ENCODE measurements at regions not wholly inside any gene's neighbourhood (a gene's known extent, or its start where the extent isn't known, plus 50 kb on each side); places are given as distances from the start of the nearest gene placed in this dataset.

- H3K9me3 Mint-ChIP-seq, result peaks cover 8% of the 10 kb centered on the region
- peaks cover 13% of the 10 kb centered on the region for H3K27me3 Mint-ChIP-seq
- no peak for DNase-seq (ENCODE audit: extremely low spot score, unreplicated experiment)
- no peaks in the 10 kb centered on the region for H3K36me3 Mint-ChIP-seq
- TF ChIP-seq CTCF (conservative IDR thresholded peaks at IDR 0.05), result no peak
- H3K4me3 Mint-ChIP-seq, result peak overlapping the region; percentile 45
- H3K27ac Mint-ChIP-seq, result peak overlapping the region; percentile 56
- peaks cover 39% of the 10 kb centered on the region for H3K4me1 Mint-ChIP-seq (ENCODE audit: unreplicated experiment)
Observed at GRCh38 chr10:117718986-117719920, 176.7 kb downstream of the EMX2 start.

GRCh38 chr10:117720931-117721835, 178.6 kb downstream of the EMX2 start:
- no peak for TF ChIP-seq CTCF (conservative IDR thresholded peaks at IDR 0.05)
- DNase-seq (ENCODE audit: extremely low spot score, unreplicated experiment), result no peak
- H3K9me3 Mint-ChIP-seq, result peaks cover 8% of the 10 kb centered on the region
- H3K4me1 Mint-ChIP-seq (ENCODE audit: unreplicated experiment), result peaks cover 47% of the 10 kb centered on the region
- H3K4me3 Mint-ChIP-seq, result peak overlapping the region; percentile 70
- H3K36me3 Mint-ChIP-seq, result no peaks in the 10 kb centered on the region
- H3K27me3 Mint-ChIP-seq, result peaks cover 20% of the 10 kb centered on the region
- H3K27ac Mint-ChIP-seq, result peak overlapping the region; percentile 63

GRCh38 chr10:117721873-117722272, 179.3 kb downstream of the EMX2 start:
- no peak for DNase-seq (ENCODE audit: extremely low spot score, unreplicated experiment)
- H3K27me3 Mint-ChIP-seq, result peaks cover 21% of the 10 kb centered on the region
- H3K36me3 Mint-ChIP-seq, result no peaks in the 10 kb centered on the region
- TF ChIP-seq CTCF (conservative IDR thresholded peaks at IDR 0.05), result no peak
- peak overlapping the region; percentile 34 for H3K27ac Mint-ChIP-seq
- H3K9me3 Mint-ChIP-seq, result peaks cover 8% of the 10 kb centered on the region
- no peak overlapping the region for H3K4me3 Mint-ChIP-seq
- peaks cover 48% of the 10 kb centered on the region for H3K4me1 Mint-ChIP-seq (ENCODE audit: unreplicated experiment)

- H3K4me3 Mint-ChIP-seq, result no peak overlapping the region
- H3K36me3 Mint-ChIP-seq, result no peaks in the 10 kb centered on the region
- H3K9me3 Mint-ChIP-seq, result peaks cover 8% of the 10 kb centered on the region
- H3K4me1 Mint-ChIP-seq (ENCODE audit: unreplicated experiment), result peaks cover 48% of the 10 kb centered on the region
- DNase-seq (ENCODE audit: extremely low spot score, unreplicated experiment), result no peak
- H3K27ac Mint-ChIP-seq, result no peak overlapping the region
- TF ChIP-seq CTCF (conservative IDR thresholded peaks at IDR 0.05), result no peak
- H3K27me3 Mint-ChIP-seq, result peaks cover 25% of the 10 kb centered on the region
Observed at GRCh38 chr10:117723343-117723742, 180.8 kb downstream of the EMX2 start.

- TF ChIP-seq CTCF (conservative IDR thresholded peaks at IDR 0.05), result no peak
- peaks cover 36% of the 10 kb centered on the region for H3K4me1 Mint-ChIP-seq (ENCODE audit: unreplicated experiment)
- no peaks in the 10 kb centered on the region for H3K36me3 Mint-ChIP-seq
- H3K9me3 Mint-ChIP-seq, result peaks cover 8% of the 10 kb centered on the region
- H3K27ac Mint-ChIP-seq, result no peak overlapping the region
- DNase-seq (ENCODE audit: extremely low spot score, unreplicated experiment), result no peak
- no peak overlapping the region for H3K4me3 Mint-ChIP-seq
- peaks cover 36% of the 10 kb centered on the region for H3K27me3 Mint-ChIP-seq
Observed at GRCh38 chr10:117725993-117726392, 183.4 kb downstream of the EMX2 start.

Measured in type B pancreatic cell (in vitro differentiated cells).